ENCODE measurements at regions not wholly inside any gene's neighbourhood (a gene's known extent, or its start where the extent isn't known, plus 50 kb on each side); places are given as distances from the start of the nearest gene placed in this dataset.

DNA sequence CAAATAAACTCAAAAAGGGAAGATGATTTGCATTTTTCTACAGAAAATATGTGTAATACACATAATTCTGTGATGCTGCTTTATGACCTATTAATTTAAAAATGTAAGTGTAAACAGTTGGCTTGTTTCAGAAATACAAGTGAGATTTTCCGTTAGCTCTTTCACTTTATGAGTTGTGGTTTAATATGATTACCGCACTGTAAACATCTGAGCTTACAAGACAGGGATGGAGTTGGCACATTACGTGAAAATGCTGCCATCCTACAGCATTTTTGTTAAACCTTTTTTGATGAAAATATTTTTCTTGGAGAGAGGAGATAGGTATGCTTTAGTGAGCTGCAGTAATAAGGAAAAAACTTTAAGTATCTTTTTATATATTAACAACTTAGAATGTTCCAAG is 426.8 kb upstream of the ADAMTS5 start:
- intact Hi-C loops (cut with DNase I), result no loop called here
- Histone ChIP-seq H3K27me3 (no peaks in the 10 kb centered on the region), H3K4me1 (ENCODE audit: insufficient read depth) (no peaks in the 10 kb centered on the region), H3K27ac (no peak overlapping the region), H3K4me3 (no peak overlapping the region), H3K36me3 (no peaks in the 10 kb centered on the region), H3K9me3 (no peaks in the 10 kb centered on the region)
- TF ChIP-seq, protein P1, sequence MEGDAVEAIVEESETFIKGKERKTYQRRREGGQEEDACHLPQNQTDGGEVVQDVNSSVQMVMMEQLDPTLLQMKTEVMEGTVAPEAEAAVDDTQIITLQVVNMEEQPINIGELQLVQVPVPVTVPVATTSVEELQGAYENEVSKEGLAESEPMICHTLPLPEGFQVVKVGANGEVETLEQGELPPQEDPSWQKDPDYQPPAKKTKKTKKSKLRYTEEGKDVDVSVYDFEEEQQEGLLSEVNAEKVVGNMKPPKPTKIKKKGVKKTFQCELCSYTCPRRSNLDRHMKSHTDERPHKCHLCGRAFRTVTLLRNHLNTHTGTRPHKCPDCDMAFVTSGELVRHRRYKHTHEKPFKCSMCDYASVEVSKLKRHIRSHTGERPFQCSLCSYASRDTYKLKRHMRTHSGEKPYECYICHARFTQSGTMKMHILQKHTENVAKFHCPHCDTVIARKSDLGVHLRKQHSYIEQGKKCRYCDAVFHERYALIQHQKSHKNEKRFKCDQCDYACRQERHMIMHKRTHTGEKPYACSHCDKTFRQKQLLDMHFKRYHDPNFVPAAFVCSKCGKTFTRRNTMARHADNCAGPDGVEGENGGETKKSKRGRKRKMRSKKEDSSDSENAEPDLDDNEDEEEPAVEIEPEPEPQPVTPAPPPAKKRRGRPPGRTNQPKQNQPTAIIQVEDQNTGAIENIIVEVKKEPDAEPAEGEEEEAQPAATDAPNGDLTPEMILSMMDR (IDR thresholded peaks at IDR 0.05), result no peak
- WGBS, 3 donors, result 35 to 58% (median 48%) methylated on average over 3 of the region's 3 CpGs
- DNase-seq, result no peak

DNA sequence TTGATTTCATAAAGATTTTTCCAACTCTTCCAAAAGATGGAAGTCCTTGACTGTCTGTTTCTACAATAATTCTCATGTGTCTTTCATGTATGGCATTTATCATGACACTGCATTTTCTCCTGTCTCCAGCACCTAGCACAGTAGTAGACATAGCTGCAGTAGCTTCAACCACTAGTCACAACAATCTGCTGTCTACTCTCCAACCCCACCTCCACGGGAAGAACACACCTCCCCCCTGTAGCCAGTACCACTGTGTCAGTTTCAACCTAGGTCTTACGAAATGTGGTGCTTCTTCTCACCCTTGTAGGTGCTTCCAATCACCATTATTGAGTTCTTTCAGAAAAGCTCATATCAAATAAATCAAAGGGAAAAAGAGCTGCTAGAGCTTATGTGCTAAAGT is 425.1 kb upstream of the ADAMTS5 start:
- intact Hi-C loops (cut with DNase I), result no loop called here
- TF ChIP-seq POLR2A (IDR thresholded peaks at IDR 0.05) (no peak), EP300 (IDR thresholded peaks at IDR 0.05) (no peak)
- TF ChIP-seq, protein P1 (IDR thresholded peaks at IDR 0.05), result no peak
- no peak for DNase-seq
- Histone ChIP-seq H3K36me3 (no peaks in the 10 kb centered on the region), H3K4me3 (no peak overlapping the region), H3K9me3 (no peaks in the 10 kb centered on the region), H3K27ac (no peak overlapping the region), H3K27me3 (no peaks in the 10 kb centered on the region), H3K4me1 (ENCODE audit: insufficient read depth) (no peaks in the 10 kb centered on the region)
- 60 to 68% (median 64%) methylated on average over 2 of the region's 2 CpGs for WGBS, 3 donors

GRCh38 chr21:27390384-27390783 is 423.5 kb upstream of the ADAMTS5 start:
- intact Hi-C loops (cut with DNase I), result no loop called here
- Histone ChIP-seq H3K9me3 (no peaks in the 10 kb centered on the region), H3K27ac (no peak overlapping the region), H3K4me1 (ENCODE audit: insufficient read depth) (no peaks in the 10 kb centered on the region), H3K36me3 (no peaks in the 10 kb centered on the region), H3K27me3 (no peaks in the 10 kb centered on the region), H3K4me3 (no peak overlapping the region)
- no peak for TF ChIP-seq EP300 (IDR thresholded peaks at IDR 0.05)
- TF ChIP-seq POLR2A (IDR thresholded peaks at IDR 0.05), result no peak
- TF ChIP-seq, protein P1 (IDR thresholded peaks at IDR 0.05), result no peak
- 83 to 87% (median 86%) methylated on average over 2 of the region's 2 CpGs for WGBS, 3 donors
- no peak for DNase-seq

DNA sequence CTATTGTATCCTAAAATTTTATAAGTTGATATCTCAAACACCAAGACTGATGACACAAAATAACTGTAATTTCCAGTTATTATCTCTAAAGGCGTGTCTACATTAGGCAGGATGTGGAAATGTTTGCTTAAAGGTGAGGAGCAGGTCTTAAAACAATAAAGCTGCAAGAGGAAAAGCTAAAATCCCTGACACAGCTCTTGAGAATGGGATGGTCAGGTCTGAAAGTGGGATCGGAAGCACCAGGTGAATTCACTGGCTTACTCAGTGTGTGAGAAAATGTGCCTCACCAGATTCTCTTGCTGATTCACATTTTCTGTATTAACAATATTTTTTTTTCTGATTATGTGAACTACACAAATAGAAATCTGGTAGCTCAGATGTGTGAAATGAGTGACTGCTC is 421.9 kb upstream of the ADAMTS5 start:
- Histone ChIP-seq H3K4me3 (no peak overlapping the region), H3K27ac (no peak overlapping the region), H3K9me3 (no peaks in the 10 kb centered on the region), H3K36me3 (no peaks in the 10 kb centered on the region), H3K27me3 (no peaks in the 10 kb centered on the region), H3K4me1 (ENCODE audit: insufficient read depth) (no peaks in the 10 kb centered on the region)
- WGBS, 3 donors, result 87 to 91% (median 89%) methylated on average over 2 of the region's 2 CpGs
- intact Hi-C loops (cut with DNase I), result no loop called here
- no peak for DNase-seq
- TF ChIP-seq POLR2A (IDR thresholded peaks at IDR 0.05) (no peak), EP300 (IDR thresholded peaks at IDR 0.05) (no peak)

DNA sequence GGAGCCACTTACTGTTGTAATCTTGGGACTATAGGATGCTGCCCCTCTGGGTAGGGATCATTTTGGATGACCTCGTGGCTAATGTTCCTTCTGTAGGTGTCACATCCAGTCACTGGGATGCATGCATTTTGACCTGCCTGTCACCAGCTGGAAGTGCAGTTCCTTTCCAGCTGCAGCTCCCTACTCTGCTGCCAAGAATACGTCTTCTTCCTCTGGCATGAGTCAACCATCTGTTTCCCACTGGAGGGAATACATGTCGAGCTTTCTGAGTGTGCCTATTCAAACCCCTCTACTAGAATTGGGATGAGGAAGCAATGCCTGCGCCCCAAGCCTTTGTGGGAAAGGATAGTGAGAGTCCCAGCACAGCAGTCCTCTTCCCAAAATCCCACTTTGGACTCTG is 415.5 kb upstream of the ADAMTS5 start:
- Histone ChIP-seq H3K9me3 (no peaks in the 10 kb centered on the region), H3K4me3 (no peak overlapping the region), H3K27ac (no peak overlapping the region), H3K27me3 (no peaks in the 10 kb centered on the region), H3K36me3 (no peaks in the 10 kb centered on the region), H3K4me1 (ENCODE audit: insufficient read depth) (peaks cover 4% of the 10 kb centered on the region)
- TF ChIP-seq EP300 (IDR thresholded peaks at IDR 0.05), result no peak
- no peak for TF ChIP-seq POLR2A (IDR thresholded peaks at IDR 0.05)
- TF ChIP-seq, protein P1 (IDR thresholded peaks at IDR 0.05), result no peak
- WGBS, 3 donors, result 75 to 86% (median 83%) methylated on average over 4 of the region's 4 CpGs
- DNase-seq, result no peak
- intact Hi-C loops (cut with DNase I), result no loop called here
